ENCODE measurements at regions not wholly inside any gene's neighbourhood (a gene's known extent, or its start where the extent isn't known, plus 50 kb on each side); places are given as distances from the start of the nearest gene placed in this dataset.
"Not testable (repeated sequence)": the region's sequence is repeated elsewhere in the genome, so short reads cannot be mapped to it uniquely, and the experiment has no call there.

GRCh38 chr12:13530966-13531365 is 334.4 kb downstream of the EMP1 start:
- DNase-seq (ENCODE audit: low spot score in 2 of 2) (no peak), FAIRE-seq (no peak)

DNA sequence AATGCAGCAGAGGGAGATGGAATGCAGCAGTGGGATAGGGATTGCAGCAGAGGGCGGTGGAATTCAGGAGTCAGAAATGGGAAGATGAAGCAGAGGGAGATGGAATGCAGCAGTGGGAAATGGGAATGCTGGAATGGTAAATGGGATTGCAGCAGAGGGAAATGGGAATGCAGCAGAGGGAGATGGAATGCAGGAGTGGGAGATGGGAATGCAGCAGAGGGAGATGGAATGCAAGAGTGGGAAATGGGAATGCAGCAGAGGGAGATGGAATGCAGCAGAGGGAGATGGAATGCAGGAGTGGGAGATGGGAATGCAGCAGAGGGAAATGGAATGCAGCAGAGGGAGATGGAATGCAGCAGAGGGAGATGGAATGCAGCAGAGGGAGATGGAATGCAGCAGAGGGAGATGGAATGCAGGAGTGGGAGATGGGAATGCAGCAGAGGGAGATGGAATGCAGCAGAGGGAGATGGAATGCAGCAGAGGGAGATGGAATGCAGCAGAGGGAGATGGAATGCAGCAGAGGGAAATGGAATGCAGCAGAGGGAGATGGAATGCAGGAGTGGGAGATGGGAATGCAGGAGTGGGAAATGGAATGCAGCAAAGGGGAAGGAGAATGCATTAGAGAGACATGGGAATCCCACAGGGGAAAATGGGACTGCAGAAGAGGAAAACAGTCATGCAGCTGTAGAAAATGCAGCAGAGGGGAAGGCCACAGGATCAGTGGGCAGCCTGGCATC is 329.8 kb downstream of the EMP1 start:
- not testable (repeated sequence) for DNase-seq (ENCODE audit: low spot score in 2 of 2); FAIRE-seq

DNA sequence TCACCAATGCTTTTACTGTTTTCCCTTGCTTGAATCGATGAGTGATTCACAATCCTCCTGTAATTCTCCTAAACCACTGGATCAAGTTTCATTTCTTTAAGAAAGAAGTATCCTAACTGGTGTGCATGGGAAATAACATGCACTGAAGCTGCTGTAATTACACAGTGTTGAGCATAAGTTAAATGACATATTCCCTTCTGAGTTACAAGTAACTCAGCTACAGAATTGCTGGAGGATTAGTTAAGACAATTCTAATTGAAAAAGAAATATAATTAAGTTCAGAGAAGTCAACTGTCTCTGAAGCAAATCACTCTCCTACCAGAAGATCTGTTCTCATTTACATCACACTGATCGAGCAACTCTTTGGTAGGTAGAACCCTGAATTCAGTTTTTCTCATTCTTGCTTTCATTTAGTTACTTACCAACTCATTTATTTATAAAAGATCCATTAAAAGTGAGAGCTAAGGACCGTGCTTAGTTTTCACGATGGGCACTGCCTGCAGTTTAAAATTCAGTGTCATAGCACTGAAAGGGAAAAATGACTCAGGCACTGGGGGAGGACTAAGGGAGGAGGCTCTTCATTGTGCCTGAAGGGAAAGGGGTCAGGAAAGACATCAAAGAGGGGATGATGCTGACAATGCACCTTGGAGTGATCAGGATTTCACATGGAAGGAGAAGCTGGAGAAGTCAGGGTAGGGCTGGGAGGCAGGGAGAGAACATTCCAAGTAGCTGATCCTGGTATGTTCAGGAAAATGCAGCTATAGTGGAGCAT is 327.2 kb downstream of the EMP1 start:
- no peak for DNase-seq (ENCODE audit: low spot score in 2 of 2)
- FAIRE-seq, result no peak

DNA sequence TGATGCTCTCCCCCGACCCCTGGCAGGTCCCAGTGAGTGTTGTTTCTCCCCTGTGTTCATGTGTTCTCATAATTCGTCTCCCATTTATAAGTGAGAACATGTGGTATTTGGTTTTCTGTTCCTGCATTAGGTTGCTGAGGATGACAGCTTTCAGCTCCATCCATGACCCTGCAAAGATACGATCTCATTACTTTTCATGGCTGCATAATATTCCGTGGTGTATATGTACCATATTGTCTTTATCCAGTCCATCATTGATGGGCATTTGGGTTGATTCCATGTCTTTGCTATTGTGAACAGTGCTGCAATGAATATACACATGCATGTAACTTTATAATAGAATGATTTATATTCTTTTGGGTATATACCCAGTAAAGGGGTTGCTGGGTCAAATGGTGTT is 321.5 kb downstream of the EMP1 start:
- FAIRE-seq; DNase-seq (ENCODE audit: low spot score in 2 of 2): not testable (repeated sequence)

DNA sequence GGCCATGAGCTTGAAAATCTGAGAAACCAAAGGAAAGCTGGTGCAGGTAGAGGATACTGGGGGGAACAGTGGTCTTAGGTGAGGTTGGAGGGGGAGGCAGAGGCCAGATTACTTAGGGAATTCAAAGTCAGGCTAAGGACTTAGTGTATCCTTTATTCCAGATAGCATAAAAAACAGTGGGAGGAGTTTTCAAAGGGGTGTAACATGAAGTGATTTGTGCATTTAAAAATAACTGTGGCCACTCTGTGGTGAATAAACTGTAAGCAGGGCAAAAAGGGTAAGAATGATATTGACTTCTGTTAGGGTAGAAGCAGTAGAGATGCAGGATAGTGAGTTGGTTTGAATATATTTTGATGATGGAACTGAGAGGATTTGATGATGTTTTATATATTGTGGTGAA is 313.2 kb downstream of the EMP1 start:
- FAIRE-seq (no peak), DNase-seq (ENCODE audit: low spot score in 2 of 2) (no peak)

GRCh38 chr12:13505636-13506035 is 309.1 kb downstream of the EMP1 start:
- DNase-seq (ENCODE audit: low spot score in 2 of 2) (no peak), FAIRE-seq (no peak)

GRCh38 chr12:13505224-13505623 is 308.7 kb downstream of the EMP1 start:
- FAIRE-seq, result no peak
- DNase-seq (ENCODE audit: low spot score in 2 of 2), result no peak

DNA sequence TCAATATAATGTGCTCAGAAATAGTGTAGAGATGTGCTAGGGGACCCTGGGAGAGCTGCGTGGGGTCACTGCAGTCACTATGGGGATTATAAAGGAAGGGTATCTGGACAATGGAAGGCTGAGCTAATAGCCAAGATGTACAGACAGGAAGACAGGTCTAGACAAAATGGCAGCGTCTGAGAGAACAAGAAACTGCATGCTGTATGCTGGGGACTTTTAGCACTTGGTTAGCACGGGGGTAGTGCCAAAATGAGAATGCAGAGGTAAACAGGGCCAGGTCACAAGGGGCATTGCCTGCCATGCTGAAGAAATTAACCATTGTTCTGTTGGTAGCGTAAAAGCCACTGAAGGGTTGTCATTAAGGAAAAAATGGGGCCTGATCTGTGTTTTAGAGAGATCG is 308.2 kb downstream of the EMP1 start:
- FAIRE-seq, result no peak
- no peak for DNase-seq (ENCODE audit: low spot score in 2 of 2)

DNA sequence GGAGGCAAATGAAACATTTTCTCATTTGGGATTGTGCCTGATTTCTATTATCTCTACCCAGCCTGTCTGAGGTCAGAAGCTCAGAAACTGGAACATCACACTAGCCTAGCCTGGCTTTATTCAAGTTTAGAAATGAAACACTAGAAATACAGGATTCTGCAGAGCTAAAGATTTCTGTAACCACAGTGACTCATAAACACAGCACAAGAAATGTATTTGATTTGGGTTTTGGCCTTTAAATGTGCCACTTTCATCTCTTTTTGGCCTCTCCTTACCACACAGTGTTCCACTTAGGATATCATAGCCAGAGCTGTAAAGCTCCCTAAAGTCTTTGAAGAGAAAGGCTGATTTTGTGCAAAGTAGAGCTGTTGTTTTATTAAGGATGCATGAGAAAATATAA is 307.5 kb downstream of the EMP1 start:
- no peak for DNase-seq (ENCODE audit: low spot score in 2 of 2)
- no peak for FAIRE-seq

DNA sequence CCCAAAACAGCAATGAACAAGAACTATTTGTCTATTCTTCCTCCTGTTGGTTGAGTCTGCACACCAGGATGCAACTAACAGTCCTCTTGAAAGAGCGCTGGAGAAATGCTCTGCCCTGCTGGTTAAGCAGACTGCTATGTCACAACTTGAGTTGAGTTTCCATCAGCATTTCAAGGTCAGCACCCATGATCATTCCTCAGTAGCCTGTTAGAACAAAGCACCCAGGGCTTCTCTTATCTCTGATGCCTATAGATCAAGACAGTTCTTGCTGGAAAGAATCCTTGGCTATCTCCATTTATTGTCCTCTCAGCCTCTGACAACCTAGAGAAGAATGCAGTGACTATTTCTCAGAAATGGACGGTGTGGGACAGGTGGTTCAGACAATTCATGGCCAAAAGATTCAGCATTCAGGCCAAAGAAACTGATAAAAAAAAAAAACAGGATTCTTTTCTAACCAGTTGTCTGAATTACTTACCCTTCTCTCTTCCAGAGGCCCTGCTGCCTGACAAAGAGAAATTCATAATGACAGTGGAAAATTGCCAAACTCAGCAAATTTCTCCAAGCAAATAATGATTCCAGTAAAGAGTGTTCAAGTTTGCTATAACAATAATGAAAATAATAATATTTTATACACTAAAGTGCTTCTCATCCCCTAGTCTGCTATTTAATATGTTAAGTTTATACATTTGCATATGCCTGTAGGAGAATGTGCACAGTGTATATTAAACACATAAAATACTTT is 306.7 kb downstream of the EMP1 start:
- FAIRE-seq, result no peak
- no peak for DNase-seq (ENCODE audit: low spot score in 2 of 2)

GRCh38 chr12:13499008-13499407 is 302.5 kb downstream of the EMP1 start:
- FAIRE-seq (no peak), DNase-seq (ENCODE audit: low spot score in 2 of 2) (no peak)

DNA sequence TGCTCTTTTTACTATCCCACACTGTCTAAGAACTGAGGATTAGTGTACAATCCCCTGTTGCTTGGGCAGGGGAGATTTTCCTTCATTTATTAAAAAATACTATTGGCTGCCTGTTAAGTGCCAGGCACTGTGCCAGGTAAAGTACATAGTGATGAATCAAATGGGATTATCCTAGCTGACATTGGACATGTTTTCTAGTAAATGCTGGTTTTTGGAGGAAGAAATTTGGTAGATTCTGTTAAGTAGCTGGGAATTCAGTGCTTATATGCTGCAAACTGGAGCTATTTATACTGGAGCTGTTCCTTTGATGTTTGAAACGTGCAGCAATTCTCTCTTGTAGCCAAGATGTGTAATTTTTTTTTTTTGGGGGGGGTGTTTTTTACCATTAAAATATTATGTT is 299.6 kb downstream of the EMP1 start:
- FAIRE-seq (no peak), DNase-seq (ENCODE audit: low spot score in 2 of 2) (no peak)

- DNase-seq (ENCODE audit: low spot score in 2 of 2) (no peak), FAIRE-seq (no peak)
Observed at GRCh38 chr12:13489246-13489645, 292.7 kb downstream of the EMP1 start.

DNA sequence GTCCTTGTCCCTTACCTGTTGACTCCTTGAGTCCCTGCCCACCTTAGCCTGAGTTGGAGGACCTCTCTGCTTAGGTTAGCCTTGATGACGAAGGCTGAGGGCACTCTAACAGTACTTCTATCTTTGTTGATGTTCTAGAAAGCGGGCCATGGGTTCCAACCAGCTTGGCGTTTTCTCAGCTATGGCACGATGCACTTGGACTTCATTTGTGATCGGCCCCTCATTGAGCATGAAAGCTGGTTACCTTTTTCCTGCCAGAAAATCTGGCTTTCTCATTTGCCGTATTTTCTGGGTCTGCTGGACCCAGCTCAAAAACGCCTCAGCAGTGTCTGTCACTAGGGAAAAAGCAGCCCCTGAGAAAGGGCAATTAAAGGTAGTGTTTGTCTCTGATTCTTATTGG is 290.8 kb downstream of the EMP1 start:
- DNase-seq (ENCODE audit: low spot score in 2 of 2) (no peak), FAIRE-seq (no peak)

- FAIRE-seq (no peak), DNase-seq (ENCODE audit: low spot score in 2 of 2) (no peak)
Observed at GRCh38 chr12:13486794-13487193, 290.3 kb downstream of the EMP1 start.

- FAIRE-seq, result no peak
- DNase-seq (ENCODE audit: low spot score in 2 of 2), result no peak
Observed at GRCh38 chr12:13478650-13479181, 282.2 kb downstream of the EMP1 start.

- FAIRE-seq (no peak), DNase-seq (ENCODE audit: low spot score in 2 of 2) (no peak)
Observed at GRCh38 chr12:13474381-13474780, 277.9 kb downstream of the EMP1 start.

DNA sequence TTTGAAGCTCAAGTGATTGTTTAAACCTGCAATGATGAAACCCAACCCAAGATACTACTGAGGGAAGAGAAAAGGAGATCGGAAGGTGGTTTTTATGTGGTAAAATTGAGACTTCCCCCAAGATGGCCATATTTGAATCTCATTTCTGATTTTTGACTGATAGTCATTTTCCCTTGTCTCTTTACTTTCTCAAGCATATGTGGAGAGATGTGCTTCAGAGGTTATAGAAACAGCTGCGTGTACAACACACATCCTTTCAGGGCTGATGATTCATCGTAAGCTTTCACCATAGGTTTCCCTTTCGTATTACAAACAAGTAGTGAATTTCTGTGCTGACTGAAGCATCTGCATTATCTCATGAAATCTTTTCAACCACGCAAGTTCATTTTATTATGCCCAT is 276.2 kb downstream of the EMP1 start:
- DNase-seq (ENCODE audit: low spot score in 2 of 2) (no peak), FAIRE-seq (no peak)

DNA sequence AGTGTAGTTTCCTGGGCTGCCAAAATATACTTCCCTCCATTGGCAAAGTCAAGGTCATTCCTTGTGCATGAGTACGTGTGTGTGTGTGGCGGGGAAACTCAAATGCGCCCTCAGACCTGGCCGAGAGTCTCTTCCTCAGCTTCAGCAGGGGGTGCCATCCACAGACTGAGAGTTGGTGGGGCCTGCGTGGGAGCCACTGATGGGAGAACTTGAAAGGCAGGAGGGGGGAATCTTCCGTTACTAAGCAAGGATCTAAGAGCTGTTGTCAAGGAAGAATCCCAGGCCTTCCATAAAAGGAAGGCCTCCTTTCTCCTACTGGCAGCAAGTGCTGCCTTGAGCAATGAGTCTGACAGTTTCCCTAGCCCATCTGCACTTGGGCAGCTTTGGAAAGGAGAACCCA is 274.9 kb downstream of the EMP1 start:
- no peak for FAIRE-seq
- DNase-seq (ENCODE audit: low spot score in 2 of 2), result no peak

DNA sequence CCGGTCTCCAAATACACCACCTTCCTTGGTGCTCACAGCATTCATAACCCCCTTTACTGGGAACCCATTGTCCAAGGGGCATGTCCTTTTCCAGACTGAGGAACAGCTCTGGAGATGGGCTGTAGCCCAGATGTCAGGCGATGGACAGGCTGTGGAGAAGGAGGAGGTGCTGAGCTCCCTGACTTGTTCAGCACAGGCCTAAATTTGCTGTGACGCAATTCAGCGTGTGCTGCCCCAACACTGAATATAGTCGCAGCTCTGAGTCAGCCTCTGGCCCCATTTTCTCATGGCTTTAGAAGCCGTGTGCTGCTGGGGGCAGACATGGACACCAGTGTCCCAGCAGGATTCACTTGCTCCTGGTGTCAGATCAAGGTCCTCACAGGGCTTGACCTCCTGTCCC is 269.1 kb downstream of the EMP1 start:
- DNase-seq (ENCODE audit: low spot score in 2 of 2) (no peak), FAIRE-seq (no peak)

DNA sequence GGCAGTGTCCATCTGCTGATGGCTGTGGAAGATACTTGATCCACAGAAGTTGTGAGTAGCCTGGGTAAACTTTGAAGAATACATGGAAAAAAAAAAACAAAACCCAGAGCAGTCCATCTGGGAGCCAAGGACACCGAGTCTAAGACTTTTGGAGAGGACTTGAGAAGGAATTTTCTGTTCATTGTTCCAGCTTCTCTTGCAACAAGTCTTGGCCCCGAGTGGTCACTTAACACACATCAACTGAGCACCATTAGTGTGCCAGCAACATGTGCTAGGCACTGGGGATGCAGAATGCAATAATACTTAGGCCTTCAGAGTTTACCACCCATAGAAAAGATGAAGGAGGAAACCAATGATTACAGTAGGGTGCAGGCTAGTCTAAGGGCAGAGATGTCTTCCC is 266.7 kb downstream of the EMP1 start:
- DNase-seq (ENCODE audit: low spot score in 2 of 2) (no peak), FAIRE-seq (no peak)

Measured in frontal cortex (tissue), 3 donors.